Anterior cingulate cortex (tissue), 58 donors: ENCODE measurements at regions not wholly inside any gene's neighbourhood (a gene's known extent, or its start where the extent isn't known, plus 50 kb on each side); places are given as distances from the start of the nearest gene placed in this dataset.

Source experiments
- DNase-seq, 58 donors: peaks; one replicate each; lab custom pipeline; 2025; lab: John Stamatoyannopoulos, UW

GRCh38 chr5:145223582-145223981, 611.6 kb downstream of the PRELID2 start:
- no peak for DNase-seq

DNA sequence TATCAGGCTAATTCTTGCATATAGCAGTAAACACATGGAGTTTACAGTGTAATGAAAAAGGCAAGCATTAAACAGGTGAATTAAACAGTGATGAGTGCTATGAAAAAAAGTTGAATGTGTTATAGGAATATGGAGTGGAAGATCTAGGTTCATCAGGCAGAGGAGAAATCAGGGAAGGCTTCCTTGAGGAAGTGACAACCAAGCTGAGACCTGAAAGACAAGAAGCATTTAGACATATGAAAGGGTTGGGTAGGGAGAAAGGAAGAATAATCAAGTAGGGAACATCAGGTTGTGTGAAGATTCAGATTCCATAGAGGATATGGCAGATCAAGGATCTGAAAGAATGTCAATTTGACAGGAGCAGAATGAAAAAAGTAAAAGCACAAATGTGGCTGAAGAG, 612.5 kb downstream of the PRELID2 start:
- no peak for DNase-seq

- DNase-seq, result no peak
Observed at GRCh38 chr5:145221416-145221815, 613.7 kb downstream of the PRELID2 start.

DNA sequence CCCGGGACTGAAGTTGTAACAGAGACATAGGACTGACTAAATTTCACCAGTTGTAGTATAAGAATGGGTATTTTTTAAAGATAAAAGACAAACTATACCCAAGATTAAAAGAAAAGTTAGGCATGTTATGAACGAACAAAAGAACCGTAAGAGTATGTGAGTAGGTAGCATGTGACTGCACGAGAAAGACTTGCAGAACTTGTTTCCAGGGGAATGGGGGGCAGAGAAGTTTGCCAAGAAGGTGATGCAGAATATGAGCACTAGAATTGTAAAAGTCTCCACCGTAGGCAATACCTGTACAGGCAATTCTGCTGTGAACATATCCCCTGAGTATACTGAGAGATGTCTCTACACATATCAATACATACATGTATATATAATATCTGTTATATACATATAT, 614.7 kb downstream of the PRELID2 start:
- no peak for DNase-seq

- no peak for DNase-seq
Observed at GRCh38 chr5:145218982-145219381, 616.2 kb downstream of the PRELID2 start.

DNA sequence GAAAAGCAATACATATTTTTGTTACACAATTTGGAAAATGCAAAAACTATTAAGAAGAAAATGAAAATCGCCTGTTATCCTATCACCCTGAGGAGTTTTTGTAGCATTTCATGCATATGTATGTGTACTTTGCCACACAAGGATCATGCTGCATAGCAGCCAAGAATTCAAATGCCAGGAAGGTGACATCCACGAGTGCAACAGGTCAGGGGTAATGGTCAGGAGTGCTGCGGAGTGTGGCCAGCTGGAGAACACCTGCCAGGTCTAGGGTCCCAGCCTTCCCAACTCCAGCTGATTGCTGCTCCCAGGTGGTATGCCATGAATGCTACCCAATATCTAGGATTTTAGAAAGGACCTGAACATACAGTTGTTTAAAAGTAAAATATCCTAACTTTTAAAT, 617.1 kb downstream of the PRELID2 start:
- DNase-seq, result peak in 1 of 58 donors; percentile 6

DNA sequence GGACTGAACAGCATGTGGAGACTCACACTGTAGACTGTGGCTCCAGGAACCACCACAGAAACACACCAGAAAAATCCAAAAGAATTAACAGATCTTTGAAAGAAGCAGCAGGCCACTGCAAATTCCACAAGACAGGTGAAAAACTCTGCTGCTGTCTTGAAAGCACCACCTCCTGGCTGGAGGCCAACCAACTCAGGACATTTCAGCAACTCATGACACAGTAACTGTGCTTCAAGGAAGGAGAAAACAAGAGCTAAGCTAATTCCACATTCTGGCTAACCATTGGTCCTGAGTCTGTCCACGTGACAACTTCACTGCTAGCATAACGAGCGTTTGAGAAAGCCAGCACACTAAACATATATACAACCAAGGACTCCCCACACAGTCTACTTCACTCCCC, 625.1 kb downstream of the PRELID2 start:
- DNase-seq, result no peak

DNA sequence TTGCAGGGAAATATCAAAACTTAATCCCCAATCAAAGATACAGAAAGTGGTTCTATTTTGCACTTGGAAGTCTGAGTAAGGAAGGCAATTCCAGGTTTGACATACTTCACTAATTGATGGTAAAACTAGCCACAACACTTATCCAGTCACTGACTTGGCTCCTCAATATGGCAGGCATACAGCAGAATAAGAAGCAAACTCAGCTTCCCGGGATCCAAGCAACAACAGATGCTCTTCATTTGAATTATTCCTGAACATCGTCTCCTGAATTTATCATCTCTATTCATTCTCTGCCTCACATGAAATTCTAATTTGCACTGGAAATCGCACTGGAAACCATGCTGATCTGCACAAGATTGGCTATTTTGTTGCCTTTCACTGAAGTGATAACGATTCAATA, 629.6 kb downstream of the PRELID2 start:
- DNase-seq, result no peak

- DNase-seq, result no peak
Observed at GRCh38 chr5:145204743-145205142, 630.4 kb downstream of the PRELID2 start.

DNA sequence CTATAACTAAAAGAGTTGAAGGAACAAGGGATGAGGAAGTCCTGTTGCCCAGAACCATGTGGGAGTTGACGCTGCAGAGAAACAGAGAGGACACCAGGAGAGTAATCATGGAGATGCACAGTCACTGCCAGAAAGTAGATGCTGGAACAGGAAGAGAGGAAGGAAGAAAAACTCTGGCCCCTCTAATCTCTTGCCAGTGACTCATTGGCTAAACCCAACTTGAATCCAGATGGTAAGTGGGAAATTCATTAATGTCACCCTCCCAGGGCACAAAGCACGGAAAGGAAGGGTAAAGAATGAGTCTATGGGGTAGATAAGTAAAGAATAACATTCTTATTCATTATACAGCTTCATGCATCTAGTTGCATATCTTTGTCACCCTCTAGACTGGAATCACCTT, 631.9 kb downstream of the PRELID2 start:
- DNase-seq, result no peak

DNA sequence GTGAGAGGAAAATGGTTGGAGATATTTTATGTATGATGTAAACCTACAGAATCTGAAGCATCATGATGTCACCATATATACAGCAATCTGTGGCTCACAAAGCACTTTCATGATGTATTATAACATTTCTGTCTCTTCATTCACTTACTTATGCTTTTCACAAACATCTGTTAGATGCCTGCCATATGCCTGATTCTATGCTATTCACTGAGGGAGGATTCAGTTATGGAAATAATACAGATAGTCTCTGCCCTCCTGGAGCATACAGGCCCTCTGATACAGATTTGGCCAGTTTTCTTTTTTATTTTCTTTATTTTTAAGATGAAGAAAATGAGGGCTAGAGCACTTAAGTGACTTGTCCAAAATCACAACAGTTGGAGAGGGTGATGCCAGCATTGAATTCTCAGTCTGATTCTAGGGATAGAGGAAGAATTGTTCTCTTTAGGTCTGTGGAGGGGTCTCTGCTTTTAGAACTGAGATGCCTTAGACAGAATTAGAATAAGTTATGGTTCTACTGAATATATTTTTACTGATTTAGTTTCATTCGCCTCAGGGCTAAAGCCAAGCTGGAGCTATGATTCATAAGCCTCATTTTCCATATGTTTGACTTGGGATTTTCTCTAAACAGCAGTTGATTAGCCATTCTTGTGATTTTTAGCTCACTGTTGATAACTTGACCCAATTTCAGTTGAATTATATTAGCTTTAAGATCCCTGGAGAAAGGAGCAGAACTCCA, 636.4 kb downstream of the PRELID2 start:
- peak in 1 of 58 donors; percentile 19 for DNase-seq

- no peak for DNase-seq
Observed at GRCh38 chr5:145189746-145190145, 645.4 kb downstream of the PRELID2 start.

GRCh38 chr5:145180371-145180770, 654.8 kb downstream of the PRELID2 start:
- no peak for DNase-seq

DNA sequence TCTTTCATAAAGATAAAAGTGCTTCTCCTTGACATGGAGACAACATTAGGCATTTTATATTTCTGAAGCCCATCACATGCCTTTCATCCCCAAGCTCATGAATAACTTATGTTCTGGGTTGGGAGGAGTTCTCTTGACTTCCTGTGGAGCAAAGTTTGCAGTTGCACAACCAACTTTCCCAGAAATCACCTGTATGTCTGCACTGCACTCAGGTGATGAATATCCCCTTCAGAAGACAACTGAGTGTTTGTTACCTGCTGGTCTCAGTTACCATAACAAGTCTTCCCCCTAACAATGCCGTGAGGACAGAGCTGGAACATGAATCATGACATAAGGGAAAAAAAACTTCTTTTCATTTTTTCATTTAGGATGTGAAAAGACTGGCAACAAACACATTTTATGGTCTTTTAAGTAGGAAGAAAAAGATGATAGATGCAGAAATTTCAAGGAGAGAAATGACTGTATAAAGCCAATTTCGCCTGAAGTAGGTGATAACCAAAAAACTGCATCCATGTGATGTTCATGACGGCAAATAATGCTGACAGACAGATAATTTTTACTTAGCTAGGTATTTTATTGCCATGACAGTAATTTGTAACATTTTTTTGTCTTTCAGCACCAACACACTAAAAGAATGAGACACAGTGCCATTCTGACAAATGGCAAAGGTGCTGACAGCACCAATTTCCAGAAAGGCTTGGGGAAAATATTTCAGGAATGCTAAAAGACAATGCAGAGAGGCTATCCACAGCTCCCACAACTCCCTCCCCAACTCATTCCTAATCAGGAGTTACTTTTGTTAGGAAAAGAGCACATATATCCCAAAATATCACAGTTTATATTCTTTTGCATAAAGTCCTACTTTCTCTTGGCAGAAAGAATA, 656.3 kb downstream of the PRELID2 start:
- DNase-seq, result no peak

DNA sequence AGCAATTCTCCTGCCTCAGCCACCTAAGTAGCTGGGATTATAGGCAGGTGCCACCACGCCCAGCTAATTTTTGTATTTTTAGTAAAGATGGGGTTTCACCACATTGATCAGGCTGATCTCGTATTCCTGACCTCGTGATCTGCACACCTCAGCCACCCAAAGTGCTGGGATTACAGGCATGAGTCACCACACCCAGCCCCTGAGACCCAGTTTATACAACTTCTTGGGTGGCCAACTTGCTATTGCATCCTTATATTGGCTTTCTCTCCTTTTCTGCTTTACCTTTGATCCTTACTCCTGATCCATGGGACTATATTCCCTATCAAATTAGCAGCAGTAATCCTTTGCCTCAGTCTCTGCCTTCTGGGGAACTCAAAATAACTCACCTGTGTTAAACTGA, 659.1 kb downstream of the PRELID2 start:
- DNase-seq, result no peak

DNA sequence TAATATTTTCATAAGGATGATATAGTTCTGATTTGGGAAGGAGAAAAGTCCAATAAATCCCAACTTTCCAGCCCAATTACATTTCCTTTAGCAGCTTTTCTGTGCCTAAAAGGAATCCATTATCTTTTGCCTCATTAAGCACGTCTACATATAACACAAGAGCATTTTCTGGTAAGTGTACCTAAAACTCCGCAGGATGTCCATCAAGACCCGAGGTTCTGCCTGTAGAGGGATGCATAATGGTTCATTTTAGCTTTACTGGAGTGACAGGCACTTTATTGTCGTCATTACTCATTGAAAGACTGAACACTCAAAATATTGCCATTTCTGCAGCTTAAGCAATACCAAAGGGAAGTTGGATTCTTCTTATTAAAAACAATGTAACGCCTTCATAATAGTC, 669.0 kb downstream of the PRELID2 start:
- no peak for DNase-seq

DNA sequence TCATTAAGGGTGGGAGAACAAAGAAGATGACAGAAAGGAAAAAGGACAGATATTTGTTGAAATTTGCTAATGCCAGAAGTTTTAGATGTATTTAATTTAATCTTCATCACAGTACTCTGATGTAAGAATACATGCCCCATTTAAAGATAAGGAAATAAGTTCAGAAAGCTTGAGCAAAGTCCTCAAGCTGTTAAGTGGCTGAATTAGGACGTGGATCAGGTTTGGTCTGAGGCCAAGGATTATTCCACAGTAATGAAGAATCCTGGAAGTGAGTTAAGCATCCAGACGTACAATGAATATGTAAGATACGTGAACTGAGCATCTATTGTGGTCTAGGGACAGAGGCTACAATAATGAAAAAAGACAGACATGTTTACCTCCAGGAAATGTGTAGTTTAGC, 671.3 kb downstream of the PRELID2 start:
- no peak for DNase-seq

DNA sequence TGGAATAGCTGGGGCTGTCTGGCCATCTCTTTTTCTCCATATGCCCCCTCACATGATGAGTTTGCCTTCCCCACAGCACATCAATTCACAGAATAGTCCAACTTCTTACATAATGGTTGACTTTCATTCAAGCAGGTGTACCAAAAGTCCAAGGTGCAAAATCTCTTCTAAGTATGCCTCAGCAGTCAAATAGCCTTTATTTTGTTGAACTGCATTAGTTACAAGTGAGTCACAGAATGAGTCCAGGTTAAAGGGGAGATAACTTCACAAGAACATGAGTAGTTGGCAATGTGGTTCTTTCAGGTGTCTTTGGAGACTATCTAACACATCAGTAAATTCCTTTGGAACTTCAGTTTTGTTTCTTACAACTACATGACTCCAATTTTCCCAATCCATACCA, 672.5 kb downstream of the PRELID2 start:
- DNase-seq, result no peak

DNA sequence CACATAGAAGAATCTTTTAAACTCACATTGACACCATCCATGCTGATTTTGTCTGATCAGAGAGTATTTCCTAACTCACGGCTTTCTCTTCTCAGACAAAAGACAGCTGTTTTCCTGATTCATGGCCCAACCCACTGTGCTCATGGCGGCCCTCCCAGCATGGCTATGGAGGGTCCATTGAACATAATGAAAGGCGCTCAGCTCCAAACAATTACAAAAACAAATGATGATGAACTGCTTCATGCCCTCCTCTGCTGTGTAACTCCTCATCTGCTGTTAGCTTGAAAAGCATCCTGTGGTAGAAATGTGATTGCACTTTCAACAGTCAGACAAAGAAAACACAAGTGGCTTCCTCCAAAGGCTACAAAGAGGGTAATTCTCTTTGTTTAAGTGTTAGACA, 673.8 kb downstream of the PRELID2 start:
- DNase-seq, result no peak

DNA sequence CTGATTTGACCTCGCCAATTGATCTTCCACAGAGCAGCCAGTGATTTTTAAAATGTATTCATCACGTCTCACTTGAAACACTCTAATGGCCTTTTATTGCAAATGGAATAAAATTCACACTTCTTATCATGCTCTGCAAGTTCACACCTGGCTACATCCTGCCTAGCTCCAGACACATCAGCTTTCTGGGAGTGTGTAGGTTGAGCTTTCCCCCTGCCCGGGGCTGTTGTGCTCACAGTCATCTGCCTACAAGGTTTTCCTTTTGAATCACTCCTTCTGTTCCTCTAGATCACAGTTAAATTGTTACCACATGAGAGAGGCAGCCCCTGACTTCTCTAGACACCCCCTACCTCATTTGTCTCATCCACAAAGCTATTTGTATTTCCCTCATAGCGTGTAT, 674.5 kb downstream of the PRELID2 start:
- DNase-seq, result no peak

- no peak for DNase-seq
Observed at GRCh38 chr5:145158730-145159129, 676.4 kb downstream of the PRELID2 start.

- peak in 1 of 58 donors; percentile 14 for DNase-seq
Observed at GRCh38 chr5:145157841-145158240, 677.3 kb downstream of the PRELID2 start.
